ENCODE measurements at regions not wholly inside any gene's neighbourhood (a gene's known extent, or its start where the extent isn't known, plus 50 kb on each side); places are given as distances from the start of the nearest gene placed in this dataset.
"Not testable (repeated sequence)": the region's sequence is repeated elsewhere in the genome, so short reads cannot be mapped to it uniquely, and the experiment has no call there.

- DNase-seq, result no peak
Observed at GRCh38 chr3:35216501-35217266, 422.6 kb upstream of the ARPP21 start.

- DNase-seq, result no peak
Observed at GRCh38 chr3:35223632-35224394, 415.5 kb upstream of the ARPP21 start.

- DNase-seq, result no peak
Observed at GRCh38 chr3:35224565-35225295, 414.6 kb upstream of the ARPP21 start.

- no peak for DNase-seq
Observed at GRCh38 chr3:35241236-35241635, 398.1 kb upstream of the ARPP21 start.

GRCh38 chr3:35254917-35255316 is 384.4 kb upstream of the ARPP21 start:
- DNase-seq, result no peak

- no peak for DNase-seq
Observed at GRCh38 chr3:35257641-35258040, 381.7 kb upstream of the ARPP21 start.

- no peak for DNase-seq
Observed at GRCh38 chr3:35262406-35262805, 376.9 kb upstream of the ARPP21 start.

- DNase-seq, result no peak
Observed at GRCh38 chr3:35263477-35263876, 375.8 kb upstream of the ARPP21 start.

- DNase-seq, result not testable (repeated sequence)
Observed at GRCh38 chr3:35266065-35266464, 373.3 kb upstream of the ARPP21 start.

- no peak for DNase-seq
Observed at GRCh38 chr3:35275768-35276167, 363.6 kb upstream of the ARPP21 start.

GRCh38 chr3:35276568-35276967 is 362.8 kb upstream of the ARPP21 start:
- no peak for DNase-seq

- no peak for DNase-seq
Observed at GRCh38 chr3:35291471-35292236, 347.7 kb upstream of the ARPP21 start.

GRCh38 chr3:35292568-35292967 is 346.8 kb upstream of the ARPP21 start:
- no peak for DNase-seq

- DNase-seq, result no peak
Observed at GRCh38 chr3:35295906-35296305, 343.4 kb upstream of the ARPP21 start.

- DNase-seq, result peak; percentile 31
Observed at GRCh38 chr3:35296533-35296932, 342.8 kb upstream of the ARPP21 start.

GRCh38 chr3:35296944-35297343 is 342.4 kb upstream of the ARPP21 start:
- DNase-seq, result not testable (repeated sequence)

- DNase-seq, result no peak
Observed at GRCh38 chr3:35305406-35305805, 333.9 kb upstream of the ARPP21 start.

- no peak for DNase-seq
Observed at GRCh38 chr3:35307296-35307695, 332.0 kb upstream of the ARPP21 start.

GRCh38 chr3:35316841-35317240 is 322.5 kb upstream of the ARPP21 start:
- DNase-seq, result not testable (repeated sequence)

GRCh38 chr3:35320646-35321407 is 318.5 kb upstream of the ARPP21 start:
- DNase-seq, result no peak

GRCh38 chr3:35322070-35322469 is 317.3 kb upstream of the ARPP21 start:
- DNase-seq, result no peak

- DNase-seq, result no peak
Observed at GRCh38 chr3:35335703-35336102, 303.6 kb upstream of the ARPP21 start.

Measured in left hindlimb (tissue), 1 donor.